Fibroblast of pulmonary artery (primary cell): ENCODE measurements at regions not wholly inside any gene's neighbourhood (a gene's known extent, or its start where the extent isn't known, plus 50 kb on each side); places are given as distances from the start of the nearest gene placed in this dataset.

Source experiments
- DNase-seq: peaks from one replicate; pipeline ENCODE4 v3.0.0-alpha.2; 2010; ENCODE audit warnings: low read depth
- H3K4me3 ChIP-seq: replicated peaks from 2 replicates; pipeline ENCODE4 v1.5.1; 2011; ENCODE audit warnings: low read depth, mild to moderate bottlenecking, control low read depth, low read length, moderate library complexity
- TF ChIP-seq, protein P1 (sequence below): IDR thresholded peaks from 2 replicates; pipeline ENCODE4 v1.5.1; 2011; ENCODE audit warnings: mild to moderate bottlenecking, control low read depth, low read length, inconsistent platforms; ENCODE audit errors: missing control alignments

- no peak for DNase-seq
- no peak overlapping the region for H3K4me3 ChIP-seq
- TF ChIP-seq, protein P1, sequence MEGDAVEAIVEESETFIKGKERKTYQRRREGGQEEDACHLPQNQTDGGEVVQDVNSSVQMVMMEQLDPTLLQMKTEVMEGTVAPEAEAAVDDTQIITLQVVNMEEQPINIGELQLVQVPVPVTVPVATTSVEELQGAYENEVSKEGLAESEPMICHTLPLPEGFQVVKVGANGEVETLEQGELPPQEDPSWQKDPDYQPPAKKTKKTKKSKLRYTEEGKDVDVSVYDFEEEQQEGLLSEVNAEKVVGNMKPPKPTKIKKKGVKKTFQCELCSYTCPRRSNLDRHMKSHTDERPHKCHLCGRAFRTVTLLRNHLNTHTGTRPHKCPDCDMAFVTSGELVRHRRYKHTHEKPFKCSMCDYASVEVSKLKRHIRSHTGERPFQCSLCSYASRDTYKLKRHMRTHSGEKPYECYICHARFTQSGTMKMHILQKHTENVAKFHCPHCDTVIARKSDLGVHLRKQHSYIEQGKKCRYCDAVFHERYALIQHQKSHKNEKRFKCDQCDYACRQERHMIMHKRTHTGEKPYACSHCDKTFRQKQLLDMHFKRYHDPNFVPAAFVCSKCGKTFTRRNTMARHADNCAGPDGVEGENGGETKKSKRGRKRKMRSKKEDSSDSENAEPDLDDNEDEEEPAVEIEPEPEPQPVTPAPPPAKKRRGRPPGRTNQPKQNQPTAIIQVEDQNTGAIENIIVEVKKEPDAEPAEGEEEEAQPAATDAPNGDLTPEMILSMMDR: no peak
These were observed 184.2 kb downstream of the KLHL28 start for GRCh38 chr14:44777584-44777983.

DNA sequence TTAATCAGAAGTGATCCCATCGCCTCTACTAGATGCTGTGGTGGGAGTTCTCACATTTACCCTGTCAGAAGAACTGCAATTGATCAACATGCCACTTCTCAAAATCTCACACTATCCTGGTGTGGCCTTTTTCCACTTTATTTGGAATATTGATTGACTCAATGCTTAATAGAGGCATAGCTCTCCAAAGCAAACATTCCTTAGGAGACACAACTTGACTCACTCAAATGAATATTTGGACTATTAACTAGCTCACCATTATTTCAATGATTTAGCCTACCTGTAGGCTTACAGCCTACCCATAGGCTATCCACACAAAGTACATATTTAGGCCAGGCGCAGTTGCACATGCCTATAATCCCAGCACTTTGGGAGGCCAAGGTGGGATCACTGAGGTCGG lies 186.5 kb downstream of the KLHL28 start:
- DNase-seq: no peak
- TF ChIP-seq, protein P1: no peak
- H3K4me3 ChIP-seq: no peak overlapping the region

DNA sequence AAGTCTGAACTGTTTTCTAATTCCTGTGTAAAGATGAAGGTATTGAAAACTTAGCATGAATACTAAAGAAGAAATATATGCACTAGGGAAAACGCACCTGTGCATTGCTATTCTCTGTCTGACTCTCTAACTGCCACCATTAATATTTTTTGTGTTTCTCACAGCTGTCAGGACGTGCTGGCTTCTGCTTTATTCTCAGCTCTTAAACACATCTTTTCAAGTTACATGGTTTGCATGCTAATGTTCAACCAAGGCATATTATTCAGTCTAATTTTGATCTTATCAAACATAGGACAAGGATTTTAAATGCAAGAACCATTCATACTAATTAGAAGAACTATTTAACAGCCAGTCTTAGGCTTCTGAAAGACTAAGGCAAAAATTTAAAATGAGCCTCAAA lies 187.4 kb downstream of the KLHL28 start:
- TF ChIP-seq, protein P1: no peak
- no peak for DNase-seq
- no peak overlapping the region for H3K4me3 ChIP-seq

DNA sequence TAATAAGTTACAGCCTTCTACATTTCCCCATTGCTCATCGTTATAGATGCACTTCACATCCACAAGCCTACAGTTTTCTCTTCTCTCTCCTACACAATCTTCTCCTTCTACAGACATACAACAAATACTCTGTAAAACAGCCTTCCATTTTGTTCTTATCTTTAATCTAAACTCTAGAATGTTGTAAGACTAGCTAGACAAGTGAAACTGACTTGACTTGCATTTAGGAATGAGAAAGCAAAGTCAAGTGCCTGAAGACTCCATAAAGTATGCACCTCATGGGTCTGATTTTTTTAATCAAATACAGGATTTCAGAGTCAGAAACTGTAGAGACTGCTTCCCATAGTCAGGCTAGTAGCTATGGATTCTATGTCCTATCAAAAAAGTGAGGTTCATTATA lies 190.3 kb downstream of the KLHL28 start:
- TF ChIP-seq, protein P1: no peak
- DNase-seq: no peak
- no peak overlapping the region for H3K4me3 ChIP-seq

DNA sequence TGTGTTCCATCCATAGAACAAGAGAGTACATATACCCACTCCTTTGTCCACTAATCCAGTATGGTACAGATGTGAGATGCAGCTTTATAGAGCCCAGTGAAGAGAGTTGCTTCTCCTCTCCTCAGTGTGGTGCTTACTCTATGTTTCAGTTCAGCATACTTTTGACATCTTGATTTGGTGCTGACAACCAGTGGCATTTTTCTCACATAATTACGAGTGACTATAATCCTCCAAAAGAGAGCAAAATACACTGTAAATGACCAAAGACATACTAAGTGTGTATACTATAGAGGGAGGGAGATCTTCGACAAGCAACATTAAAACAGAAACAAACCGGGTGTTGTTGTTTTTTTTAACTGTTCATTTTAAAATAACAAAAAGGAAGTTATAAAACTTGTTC lies 191.5 kb downstream of the KLHL28 start:
- TF ChIP-seq, protein P1: no peak
- H3K4me3 ChIP-seq: no peak overlapping the region
- no peak for DNase-seq

GRCh38 chr14:44768935-44769334 lies 192.8 kb downstream of the KLHL28 start:
- TF ChIP-seq, protein P1: no peak
- DNase-seq: no peak

DNA sequence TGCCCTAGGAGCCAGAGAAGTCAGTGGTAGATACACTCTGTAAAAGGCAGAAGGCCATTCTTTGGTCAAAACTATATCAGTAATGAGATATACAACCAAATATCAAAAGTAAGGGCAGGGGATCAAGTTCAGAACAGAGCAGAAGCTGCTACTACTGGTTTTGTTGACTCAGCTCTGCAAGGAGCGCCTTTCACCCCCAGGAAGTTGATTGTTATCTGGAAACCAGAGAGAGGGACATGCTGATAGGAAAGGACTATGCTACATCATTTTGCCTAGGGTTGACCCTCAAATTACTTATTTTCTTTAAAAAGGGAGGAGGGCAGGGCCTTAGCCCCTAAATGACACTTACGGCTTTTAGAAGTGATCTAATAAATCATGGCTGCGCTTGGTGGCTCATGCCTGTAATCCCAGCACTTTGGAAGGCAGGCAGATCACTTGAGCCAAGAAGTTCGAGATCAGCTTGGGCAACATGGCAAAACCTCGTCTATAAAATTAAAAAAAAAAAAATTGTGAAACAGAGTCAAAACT lies 194.0 kb downstream of the KLHL28 start:
- TF ChIP-seq, protein P1: no peak
- no peak overlapping the region for H3K4me3 ChIP-seq
- no peak for DNase-seq

More at GRCh38 chr14:44768935-44769334, 192.8 kb downstream of the KLHL28 start:
- no peak overlapping the region for H3K4me3 ChIP-seq
